ENCODE measurements at regions not wholly inside any gene's neighbourhood (a gene's known extent, or its start where the extent isn't known, plus 50 kb on each side); places are given as distances from the start of the nearest gene placed in this dataset.

GRCh38 chr3:7964899-7965298 is 536.7 kb upstream of the LMCD1 start:
- H3K4me2 ChIP-seq (ENCODE audit: low read length) = no peak overlapping the region
- H3K4me3 ChIP-seq (ENCODE audit: low read depth, low read length) = no peak overlapping the region
- H3K79me2 ChIP-seq = no peaks in the 10 kb centered on the region
- H3K36me3 ChIP-seq (ENCODE audit: control insufficient read depth, insufficient read depth, low read length) = no peaks in the 10 kb centered on the region
- no peak overlapping the region for H3K9ac ChIP-seq
- no peak overlapping the region for H2AFZ ChIP-seq
- no peak for TF ChIP-seq CTCF (IDR thresholded peaks at IDR 0.05)
- H3K27me3 ChIP-seq (ENCODE audit: control insufficient read depth, insufficient read depth, low read length) = no peaks in the 10 kb centered on the region
- no peaks in the 10 kb centered on the region for H3K9me3 ChIP-seq (ENCODE audit: control insufficient read depth, low read length)
- H3K4me1 ChIP-seq = no peaks in the 10 kb centered on the region
- no peak overlapping the region for H3K27ac ChIP-seq

- H3K4me1 ChIP-seq = no peaks in the 10 kb centered on the region
- no peaks in the 10 kb centered on the region for H3K27me3 ChIP-seq (ENCODE audit: control insufficient read depth, insufficient read depth, low read length)
- no peak overlapping the region for H2AFZ ChIP-seq
- no peaks in the 10 kb centered on the region for H3K9me3 ChIP-seq (ENCODE audit: control insufficient read depth, low read length)
- no peak overlapping the region for H3K4me3 ChIP-seq (ENCODE audit: low read depth, low read length)
- H3K79me2 ChIP-seq = no peaks in the 10 kb centered on the region
- no peak for TF ChIP-seq CTCF (IDR thresholded peaks at IDR 0.05)
- H3K36me3 ChIP-seq (ENCODE audit: control insufficient read depth, insufficient read depth, low read length) = no peaks in the 10 kb centered on the region
- no peak overlapping the region for H3K27ac ChIP-seq
- H3K9ac ChIP-seq = no peak overlapping the region
- H3K4me2 ChIP-seq (ENCODE audit: low read length) = no peak overlapping the region
Measured at GRCh38 chr3:7973006-7973405, 528.6 kb upstream of the LMCD1 start.

- Histone ChIP-seq H3K79me2 (no peaks in the 10 kb centered on the region), H3K4me1 (no peaks in the 10 kb centered on the region), H3K9ac (no peak overlapping the region), H2AFZ (no peak overlapping the region), H3K27ac (no peak overlapping the region), H3K4me3 (ENCODE audit: low read depth, low read length) (no peak overlapping the region), H3K27me3 (ENCODE audit: control insufficient read depth, insufficient read depth, low read length) (no peaks in the 10 kb centered on the region), H3K9me3 (ENCODE audit: control insufficient read depth, low read length) (no peaks in the 10 kb centered on the region), H3K36me3 (ENCODE audit: control insufficient read depth, insufficient read depth, low read length) (no peaks in the 10 kb centered on the region), H3K4me2 (ENCODE audit: low read length) (no peak overlapping the region)
- TF ChIP-seq CTCF (IDR thresholded peaks at IDR 0.05) = no peak
Measured at GRCh38 chr3:7977245-7978086, 524.2 kb upstream of the LMCD1 start.

- no peak overlapping the region for H3K27ac ChIP-seq
Measured at GRCh38 chr3:7978087-7978422, 523.6 kb upstream of the LMCD1 start.

More at GRCh38 chr3:7978087-7978422, 523.6 kb upstream of the LMCD1 start:
- no peaks in the 10 kb centered on the region for H3K27me3 ChIP-seq (ENCODE audit: control insufficient read depth, insufficient read depth, low read length)
- H3K4me3 ChIP-seq (ENCODE audit: low read depth, low read length) = no peak overlapping the region
- H3K4me1 ChIP-seq = no peaks in the 10 kb centered on the region
- H3K9ac ChIP-seq = no peak overlapping the region
- H3K9me3 ChIP-seq (ENCODE audit: control insufficient read depth, low read length) = no peaks in the 10 kb centered on the region
- TF ChIP-seq CTCF (IDR thresholded peaks at IDR 0.05) = no peak
- no peaks in the 10 kb centered on the region for H3K36me3 ChIP-seq (ENCODE audit: control insufficient read depth, insufficient read depth, low read length)
- no peaks in the 10 kb centered on the region for H3K79me2 ChIP-seq
- no peak overlapping the region for H3K4me2 ChIP-seq (ENCODE audit: low read length)
- H2AFZ ChIP-seq = no peak overlapping the region
